Ammon's horn (tissue), 1 donor: ENCODE measurements at regions not wholly inside any gene's neighbourhood (a gene's known extent, or its start where the extent isn't known, plus 50 kb on each side); places are given as distances from the start of the nearest gene placed in this dataset.
"Not testable (repeated sequence)": the region's sequence is repeated elsewhere in the genome, so short reads cannot be mapped to it uniquely, and the experiment has no call there.

ENCODE experiments used
- DNase-seq: peaks from one replicate; pipeline ENCODE4 v3.0.0-alpha.2; 2016; ENCODE audit warnings: low spot score

GRCh38 chr9:2497666-2498400, 123.8 kb upstream of the VLDLR start:
- no peak for DNase-seq

- no peak for DNase-seq
Observed at GRCh38 chr9:2502210-2502609, 119.4 kb upstream of the VLDLR start.

GRCh38 chr9:2502760-2503159, 118.8 kb upstream of the VLDLR start:
- no peak for DNase-seq

GRCh38 chr9:2506321-2506720, 115.3 kb upstream of the VLDLR start:
- DNase-seq: no peak

- DNase-seq: no peak
Observed at GRCh38 chr9:2523591-2523990, 98.0 kb upstream of the VLDLR start.

- no peak for DNase-seq
Observed at GRCh38 chr9:2524601-2525000, 97.0 kb upstream of the VLDLR start.

- DNase-seq: no peak
Observed at GRCh38 chr9:2525147-2525546, 96.4 kb upstream of the VLDLR start.

- no peak for DNase-seq
Observed at GRCh38 chr9:2526071-2526828, 95.3 kb upstream of the VLDLR start.

GRCh38 chr9:2531481-2531880, 90.1 kb upstream of the VLDLR start:
- no peak for DNase-seq

GRCh38 chr9:2536511-2536910, 85.1 kb upstream of the VLDLR start:
- no peak for DNase-seq

- DNase-seq: no peak
Observed at GRCh38 chr9:2545881-2546490, 75.6 kb upstream of the VLDLR start.

- not testable (repeated sequence) for DNase-seq
Observed at GRCh38 chr9:2555899-2556600, 65.5 kb upstream of the VLDLR start.

GRCh38 chr9:2557693-2558092, 63.9 kb upstream of the VLDLR start:
- DNase-seq: no peak

- peak; percentile 76 for DNase-seq
Observed at GRCh38 chr9:2559192-2560152, 62.1 kb upstream of the VLDLR start.

GRCh38 chr9:2560180-2560579, 61.4 kb upstream of the VLDLR start:
- no peak for DNase-seq

- DNase-seq: no peak
Observed at GRCh38 chr9:2565676-2566340, 55.8 kb upstream of the VLDLR start.

GRCh38 chr9:2567922-2568321, 53.7 kb upstream of the VLDLR start:
- DNase-seq: no peak

GRCh38 chr9:2568689-2569088, 52.9 kb upstream of the VLDLR start:
- DNase-seq: no peak

- peak; percentile 29 for DNase-seq
Observed at GRCh38 chr9:2570615-2571479, 50.7 kb upstream of the VLDLR start.
